ENCODE measurements at regions not wholly inside any gene's neighbourhood (a gene's known extent, or its start where the extent isn't known, plus 50 kb on each side); places are given as distances from the start of the nearest gene placed in this dataset.

- TF ChIP-seq, protein P1, sequence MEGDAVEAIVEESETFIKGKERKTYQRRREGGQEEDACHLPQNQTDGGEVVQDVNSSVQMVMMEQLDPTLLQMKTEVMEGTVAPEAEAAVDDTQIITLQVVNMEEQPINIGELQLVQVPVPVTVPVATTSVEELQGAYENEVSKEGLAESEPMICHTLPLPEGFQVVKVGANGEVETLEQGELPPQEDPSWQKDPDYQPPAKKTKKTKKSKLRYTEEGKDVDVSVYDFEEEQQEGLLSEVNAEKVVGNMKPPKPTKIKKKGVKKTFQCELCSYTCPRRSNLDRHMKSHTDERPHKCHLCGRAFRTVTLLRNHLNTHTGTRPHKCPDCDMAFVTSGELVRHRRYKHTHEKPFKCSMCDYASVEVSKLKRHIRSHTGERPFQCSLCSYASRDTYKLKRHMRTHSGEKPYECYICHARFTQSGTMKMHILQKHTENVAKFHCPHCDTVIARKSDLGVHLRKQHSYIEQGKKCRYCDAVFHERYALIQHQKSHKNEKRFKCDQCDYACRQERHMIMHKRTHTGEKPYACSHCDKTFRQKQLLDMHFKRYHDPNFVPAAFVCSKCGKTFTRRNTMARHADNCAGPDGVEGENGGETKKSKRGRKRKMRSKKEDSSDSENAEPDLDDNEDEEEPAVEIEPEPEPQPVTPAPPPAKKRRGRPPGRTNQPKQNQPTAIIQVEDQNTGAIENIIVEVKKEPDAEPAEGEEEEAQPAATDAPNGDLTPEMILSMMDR (IDR thresholded peaks at IDR 0.05): no peak
- no peak for TF ChIP-seq POLR2A (IDR thresholded peaks at IDR 0.05)
Measured at GRCh38 chrX:20727447-20727846, 460.7 kb upstream of the RPS6KA3 start.
